Astrocyte of the spinal cord (primary cell): ENCODE measurements at regions not wholly inside any gene's neighbourhood (a gene's known extent, or its start where the extent isn't known, plus 50 kb on each side); places are given as distances from the start of the nearest gene placed in this dataset.

ENCODE experiments used
- DNase-seq: peaks from one replicate; pipeline ENCODE4 v3.0.0; 2011; ENCODE audit warnings: low read depth, low spot score
- H3K4me3 ChIP-seq: 2 replicates; pipeline ENCODE4 v1.5.1; 2011; ENCODE audit warnings: low read depth, mild to moderate bottlenecking, low read length, moderate library complexity
- in situ Hi-C: cut with HindIII; loops from 2 replicates; pipeline ENCODE4 v1.10.0; 2017; ENCODE audit warnings: low sequenced_read_pairs
- TF ChIP-seq, protein P1 (sequence below): IDR thresholded peaks from 2 replicates; pipeline ENCODE4 v1.5.1; 2012; ENCODE audit warnings: low read depth, mild to moderate bottlenecking, low read length, inconsistent platforms

DNA sequence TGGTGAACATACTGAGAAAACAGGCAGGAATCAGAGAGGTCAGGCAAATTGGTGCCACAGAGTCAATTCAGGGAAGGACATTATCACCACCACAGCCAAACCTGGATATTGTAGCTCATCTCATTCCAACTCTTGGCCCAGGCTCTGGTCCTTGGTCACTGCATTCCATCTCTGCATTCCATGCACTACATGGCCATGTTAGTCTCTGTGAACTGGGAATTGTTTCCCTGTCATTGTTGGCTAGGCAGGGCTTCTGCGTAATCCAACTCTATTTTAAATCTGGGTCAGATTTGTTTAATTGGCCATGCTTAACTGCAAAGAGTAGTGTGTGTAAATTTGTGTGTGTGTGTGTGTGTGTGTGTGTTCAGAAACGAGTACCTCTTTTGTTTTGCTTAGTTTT is 837.6 kb upstream of the ADAMTS5 start:
- DNase-seq, result no peak
- in situ Hi-C loops, result no loop called here
- H3K4me3 ChIP-seq, result no peak overlapping the region
- TF ChIP-seq, protein P1, sequence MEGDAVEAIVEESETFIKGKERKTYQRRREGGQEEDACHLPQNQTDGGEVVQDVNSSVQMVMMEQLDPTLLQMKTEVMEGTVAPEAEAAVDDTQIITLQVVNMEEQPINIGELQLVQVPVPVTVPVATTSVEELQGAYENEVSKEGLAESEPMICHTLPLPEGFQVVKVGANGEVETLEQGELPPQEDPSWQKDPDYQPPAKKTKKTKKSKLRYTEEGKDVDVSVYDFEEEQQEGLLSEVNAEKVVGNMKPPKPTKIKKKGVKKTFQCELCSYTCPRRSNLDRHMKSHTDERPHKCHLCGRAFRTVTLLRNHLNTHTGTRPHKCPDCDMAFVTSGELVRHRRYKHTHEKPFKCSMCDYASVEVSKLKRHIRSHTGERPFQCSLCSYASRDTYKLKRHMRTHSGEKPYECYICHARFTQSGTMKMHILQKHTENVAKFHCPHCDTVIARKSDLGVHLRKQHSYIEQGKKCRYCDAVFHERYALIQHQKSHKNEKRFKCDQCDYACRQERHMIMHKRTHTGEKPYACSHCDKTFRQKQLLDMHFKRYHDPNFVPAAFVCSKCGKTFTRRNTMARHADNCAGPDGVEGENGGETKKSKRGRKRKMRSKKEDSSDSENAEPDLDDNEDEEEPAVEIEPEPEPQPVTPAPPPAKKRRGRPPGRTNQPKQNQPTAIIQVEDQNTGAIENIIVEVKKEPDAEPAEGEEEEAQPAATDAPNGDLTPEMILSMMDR, result no peak

DNA sequence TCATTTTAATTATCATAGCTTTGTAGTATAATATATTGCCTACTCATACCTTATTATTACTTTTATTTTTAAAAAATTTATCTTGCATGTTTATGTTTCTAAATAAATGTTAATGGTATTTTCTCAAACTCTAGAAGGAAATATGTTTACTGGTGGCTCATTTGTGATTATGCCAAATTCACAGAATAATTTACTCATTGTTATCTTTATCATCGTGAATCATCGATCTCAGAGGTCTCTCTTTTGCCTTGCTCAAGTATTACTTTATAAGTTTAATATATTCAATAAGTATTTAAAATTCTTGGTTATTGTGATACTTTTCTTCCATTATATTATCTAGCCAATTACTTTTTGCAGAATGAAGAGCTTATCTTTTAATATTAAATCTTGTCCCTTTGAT is 836.7 kb upstream of the ADAMTS5 start:
- in situ Hi-C loops, result no loop called here
- TF ChIP-seq, protein P1, result no peak
- DNase-seq, result no peak
- H3K4me3 ChIP-seq, result no peak overlapping the region

DNA sequence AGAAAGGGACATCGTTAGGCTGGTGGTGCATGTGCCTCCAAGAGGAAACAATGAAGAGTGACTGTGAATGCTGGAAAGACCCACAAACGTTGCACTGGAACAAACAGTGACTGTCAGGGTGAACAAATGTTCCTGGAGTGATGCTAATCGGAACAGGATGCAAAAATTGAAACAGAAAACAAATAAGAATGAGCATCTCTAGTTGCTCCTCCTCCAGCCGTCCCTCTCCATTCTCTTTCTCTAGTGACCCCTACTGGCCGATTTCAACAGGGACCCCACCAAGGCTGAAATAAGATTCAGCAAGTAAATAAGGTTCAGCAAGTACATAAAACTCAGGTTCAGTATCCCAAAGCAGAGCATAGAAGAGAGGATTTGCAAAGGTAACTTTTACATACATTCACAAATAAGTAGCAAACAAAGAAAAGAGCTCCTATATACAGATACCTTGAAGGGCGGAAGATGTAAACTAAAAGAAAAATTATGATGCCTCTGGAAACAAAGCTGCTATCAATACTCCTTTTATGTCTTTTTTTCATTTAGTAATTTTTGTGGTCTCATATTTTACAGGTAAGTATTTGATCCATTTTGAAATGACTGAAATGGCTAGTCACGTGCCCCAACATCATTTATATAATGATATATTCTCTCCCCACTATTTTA is 836.1 kb upstream of the ADAMTS5 start:
- H3K4me3 ChIP-seq, result no peak overlapping the region
- DNase-seq, result peak; percentile 38
- in situ Hi-C loops, result no loop called here
- TF ChIP-seq, protein P1, result peak; percentile 74

DNA sequence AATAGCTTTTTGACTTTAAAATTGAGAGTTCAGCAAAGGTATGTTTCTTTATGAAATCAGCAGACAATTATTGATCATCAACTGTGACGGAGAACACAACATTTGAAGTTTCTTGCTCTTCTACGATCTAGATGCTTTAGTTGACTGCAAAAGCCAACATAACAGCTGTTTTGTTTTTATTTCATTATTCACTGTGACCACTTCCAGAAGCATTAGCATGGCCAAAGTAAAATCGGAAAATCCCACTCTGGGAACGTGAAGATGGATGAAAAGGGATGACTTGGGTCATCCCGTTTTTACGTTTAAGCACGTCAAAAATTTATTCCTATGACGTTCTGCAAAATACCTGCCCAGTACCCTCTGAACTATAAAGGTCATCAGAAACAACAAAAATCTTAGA is 833.0 kb upstream of the ADAMTS5 start:
- in situ Hi-C loops, result no loop called here
- TF ChIP-seq, protein P1, result no peak
- no peak overlapping the region for H3K4me3 ChIP-seq
- DNase-seq, result no peak

DNA sequence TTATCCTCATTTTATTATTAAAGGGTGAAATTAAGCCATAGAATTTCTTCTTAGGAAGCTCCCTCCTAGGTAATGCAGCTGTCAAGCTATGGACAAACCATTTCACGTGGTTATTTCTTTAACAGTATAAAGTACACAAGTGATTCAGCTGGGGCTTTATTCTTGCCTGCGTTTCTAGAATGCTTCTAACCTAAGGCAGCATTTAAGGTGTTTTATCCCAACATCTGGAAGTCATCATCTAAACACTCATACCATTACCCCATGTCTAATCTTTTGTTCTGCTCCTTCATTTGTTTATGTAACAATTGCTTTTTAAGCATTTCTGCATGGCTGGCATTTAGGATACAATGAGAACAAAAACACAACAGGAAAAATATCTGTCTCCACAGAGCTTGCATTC is 829.2 kb upstream of the ADAMTS5 start:
- no peak overlapping the region for H3K4me3 ChIP-seq
- in situ Hi-C loops, result no loop called here
- TF ChIP-seq, protein P1, result no peak
- peak; percentile 64 for DNase-seq

DNA sequence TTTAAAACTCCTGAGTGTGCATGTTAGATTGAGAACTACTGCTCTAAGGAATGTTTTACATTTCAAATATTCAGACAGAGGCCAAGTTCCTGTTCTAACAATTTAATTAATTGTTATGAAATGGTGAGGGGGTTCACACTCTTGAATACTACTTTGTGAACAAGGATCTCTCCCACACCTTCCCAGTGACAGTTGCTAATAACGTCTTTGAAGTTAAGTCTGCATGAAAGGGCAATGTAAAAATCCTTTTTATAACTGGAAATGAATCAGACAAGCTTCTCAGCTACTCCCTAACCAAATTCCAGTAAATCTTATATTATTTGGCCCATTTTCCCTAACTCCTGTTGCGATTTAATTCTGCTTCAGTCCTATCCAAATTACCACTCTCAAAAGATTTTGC is 828.5 kb upstream of the ADAMTS5 start:
- in situ Hi-C loops, result no loop called here
- TF ChIP-seq, protein P1, result no peak
- H3K4me3 ChIP-seq, result no peak overlapping the region

DNA sequence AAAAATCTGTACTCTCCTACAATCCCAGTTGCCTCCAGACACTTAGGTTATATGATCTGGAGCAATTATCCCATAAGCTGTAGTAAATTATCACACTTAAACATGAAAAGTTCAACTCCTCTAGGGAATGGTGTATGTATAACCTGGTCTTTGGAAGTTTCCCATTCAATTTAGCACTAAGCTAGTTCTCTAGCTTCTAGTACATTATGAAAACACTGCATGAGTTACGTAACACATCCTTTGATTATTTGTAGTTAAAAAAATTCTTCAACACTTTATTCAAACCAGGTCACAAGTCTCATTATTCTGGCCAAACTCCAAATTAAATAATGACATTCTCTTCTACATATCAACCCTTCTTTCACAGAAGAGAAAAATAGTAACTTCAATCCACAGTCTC is 827.0 kb upstream of the ADAMTS5 start:
- no peak overlapping the region for H3K4me3 ChIP-seq

More for the DNA sequence above, 828.5 kb upstream of the ADAMTS5 start:
- no peak for DNase-seq

More for the DNA sequence above, 827.0 kb upstream of the ADAMTS5 start:
- DNase-seq, result no peak
- TF ChIP-seq, protein P1, result no peak
- in situ Hi-C loops, result no loop called here
